ENCODE measurements at regions not wholly inside any gene's neighbourhood (a gene's known extent, or its start where the extent isn't known, plus 50 kb on each side); places are given as distances from the start of the nearest gene placed in this dataset.

DNA sequence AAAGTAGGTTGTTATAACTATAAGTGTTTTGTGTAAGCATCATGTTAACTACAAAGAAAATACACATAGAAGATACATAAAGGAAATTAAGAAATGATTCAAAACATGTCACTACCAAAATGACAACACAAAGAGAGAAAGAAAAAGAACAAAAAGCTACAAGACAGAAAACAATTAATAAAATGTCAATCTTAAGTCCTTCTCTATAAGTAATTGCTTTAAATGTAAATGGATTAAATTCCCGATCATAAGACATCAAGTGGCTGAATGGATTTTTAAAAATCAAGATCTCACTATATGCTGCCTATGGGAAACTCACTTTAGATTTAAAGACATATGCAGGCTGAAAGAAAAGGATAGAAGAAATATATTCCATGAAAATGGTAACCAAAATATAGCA, 232.3 kb upstream of the NFIA start:
- no peaks in the 10 kb centered on the region for H3K27me3 ChIP-seq (ENCODE audit: insufficient read depth, poor library complexity, severe bottlenecking)
- no peak for TF ChIP-seq GABPA (IDR thresholded peaks at IDR 0.05; ENCODE audit: low read depth)
- TF ChIP-seq POLR2AphosphoS5 (IDR thresholded peaks at IDR 0.05; ENCODE audit: low read depth) = no peak
- TF ChIP-seq, protein P1, sequence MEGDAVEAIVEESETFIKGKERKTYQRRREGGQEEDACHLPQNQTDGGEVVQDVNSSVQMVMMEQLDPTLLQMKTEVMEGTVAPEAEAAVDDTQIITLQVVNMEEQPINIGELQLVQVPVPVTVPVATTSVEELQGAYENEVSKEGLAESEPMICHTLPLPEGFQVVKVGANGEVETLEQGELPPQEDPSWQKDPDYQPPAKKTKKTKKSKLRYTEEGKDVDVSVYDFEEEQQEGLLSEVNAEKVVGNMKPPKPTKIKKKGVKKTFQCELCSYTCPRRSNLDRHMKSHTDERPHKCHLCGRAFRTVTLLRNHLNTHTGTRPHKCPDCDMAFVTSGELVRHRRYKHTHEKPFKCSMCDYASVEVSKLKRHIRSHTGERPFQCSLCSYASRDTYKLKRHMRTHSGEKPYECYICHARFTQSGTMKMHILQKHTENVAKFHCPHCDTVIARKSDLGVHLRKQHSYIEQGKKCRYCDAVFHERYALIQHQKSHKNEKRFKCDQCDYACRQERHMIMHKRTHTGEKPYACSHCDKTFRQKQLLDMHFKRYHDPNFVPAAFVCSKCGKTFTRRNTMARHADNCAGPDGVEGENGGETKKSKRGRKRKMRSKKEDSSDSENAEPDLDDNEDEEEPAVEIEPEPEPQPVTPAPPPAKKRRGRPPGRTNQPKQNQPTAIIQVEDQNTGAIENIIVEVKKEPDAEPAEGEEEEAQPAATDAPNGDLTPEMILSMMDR (IDR thresholded peaks at IDR 0.05; ENCODE audit: insufficient read depth, low read length) = no peak
- no peak for TF ChIP-seq SPI1 (IDR thresholded peaks at IDR 0.05; ENCODE audit: borderline replicate concordance, low read depth)
- TF ChIP-seq, protein P2, sequence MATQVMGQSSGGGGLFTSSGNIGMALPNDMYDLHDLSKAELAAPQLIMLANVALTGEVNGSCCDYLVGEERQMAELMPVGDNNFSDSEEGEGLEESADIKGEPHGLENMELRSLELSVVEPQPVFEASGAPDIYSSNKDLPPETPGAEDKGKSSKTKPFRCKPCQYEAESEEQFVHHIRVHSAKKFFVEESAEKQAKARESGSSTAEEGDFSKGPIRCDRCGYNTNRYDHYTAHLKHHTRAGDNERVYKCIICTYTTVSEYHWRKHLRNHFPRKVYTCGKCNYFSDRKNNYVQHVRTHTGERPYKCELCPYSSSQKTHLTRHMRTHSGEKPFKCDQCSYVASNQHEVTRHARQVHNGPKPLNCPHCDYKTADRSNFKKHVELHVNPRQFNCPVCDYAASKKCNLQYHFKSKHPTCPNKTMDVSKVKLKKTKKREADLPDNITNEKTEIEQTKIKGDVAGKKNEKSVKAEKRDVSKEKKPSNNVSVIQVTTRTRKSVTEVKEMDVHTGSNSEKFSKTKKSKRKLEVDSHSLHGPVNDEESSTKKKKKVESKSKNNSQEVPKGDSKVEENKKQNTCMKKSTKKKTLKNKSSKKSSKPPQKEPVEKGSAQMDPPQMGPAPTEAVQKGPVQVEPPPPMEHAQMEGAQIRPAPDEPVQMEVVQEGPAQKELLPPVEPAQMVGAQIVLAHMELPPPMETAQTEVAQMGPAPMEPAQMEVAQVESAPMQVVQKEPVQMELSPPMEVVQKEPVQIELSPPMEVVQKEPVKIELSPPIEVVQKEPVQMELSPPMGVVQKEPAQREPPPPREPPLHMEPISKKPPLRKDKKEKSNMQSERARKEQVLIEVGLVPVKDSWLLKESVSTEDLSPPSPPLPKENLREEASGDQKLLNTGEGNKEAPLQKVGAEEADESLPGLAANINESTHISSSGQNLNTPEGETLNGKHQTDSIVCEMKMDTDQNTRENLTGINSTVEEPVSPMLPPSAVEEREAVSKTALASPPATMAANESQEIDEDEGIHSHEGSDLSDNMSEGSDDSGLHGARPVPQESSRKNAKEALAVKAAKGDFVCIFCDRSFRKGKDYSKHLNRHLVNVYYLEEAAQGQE (IDR thresholded peaks at IDR 0.05; ENCODE audit: insufficient replicate concordance, low read depth) = no peak
- H3K27ac ChIP-seq (replicated peaks) = no peak overlapping the region
- H3K4me3 ChIP-seq (replicated peaks; ENCODE audit: insufficient read depth, low read length) = no peak overlapping the region
- no peak for DNase-seq (ENCODE audit: low read depth in 1 of 2, low spot score in 1 of 2)

DNA sequence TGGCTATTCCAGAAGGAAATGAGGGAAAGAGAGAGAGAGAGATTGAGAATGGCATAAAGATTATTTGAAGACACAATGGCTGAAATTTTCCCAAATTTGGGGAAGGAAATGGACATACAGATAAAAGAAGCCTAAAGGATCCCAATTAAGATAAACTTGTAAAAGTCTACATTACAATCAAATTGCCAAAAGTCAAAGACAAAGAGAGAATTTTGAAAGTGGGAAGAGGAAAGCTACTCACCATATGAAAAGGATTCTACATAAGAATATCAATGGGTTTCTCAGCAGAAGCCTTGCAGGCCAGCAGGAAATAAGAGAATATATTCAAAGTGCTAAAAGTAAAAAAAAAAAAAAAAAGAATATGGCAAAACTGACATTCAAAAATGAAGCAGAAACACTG, 233.0 kb upstream of the NFIA start:
- Histone ChIP-seq H3K27me3 (ENCODE audit: insufficient read depth, poor library complexity, severe bottlenecking) (no peaks in the 10 kb centered on the region), H3K27ac (replicated peaks) (no peak overlapping the region), H3K4me3 (replicated peaks; ENCODE audit: insufficient read depth, low read length) (no peak overlapping the region)
- no peak for DNase-seq (ENCODE audit: low read depth in 1 of 2, low spot score in 1 of 2)
- TF ChIP-seq, protein P1 (IDR thresholded peaks at IDR 0.05; ENCODE audit: insufficient read depth, low read length) = no peak
- TF ChIP-seq, protein P2 (IDR thresholded peaks at IDR 0.05; ENCODE audit: insufficient replicate concordance, low read depth) = no peak
- no peak for TF ChIP-seq SPI1 (IDR thresholded peaks at IDR 0.05; ENCODE audit: borderline replicate concordance, low read depth)
- no peak for TF ChIP-seq GABPA (IDR thresholded peaks at IDR 0.05; ENCODE audit: low read depth)
- no peak for TF ChIP-seq POLR2AphosphoS5 (IDR thresholded peaks at IDR 0.05; ENCODE audit: low read depth)

DNA sequence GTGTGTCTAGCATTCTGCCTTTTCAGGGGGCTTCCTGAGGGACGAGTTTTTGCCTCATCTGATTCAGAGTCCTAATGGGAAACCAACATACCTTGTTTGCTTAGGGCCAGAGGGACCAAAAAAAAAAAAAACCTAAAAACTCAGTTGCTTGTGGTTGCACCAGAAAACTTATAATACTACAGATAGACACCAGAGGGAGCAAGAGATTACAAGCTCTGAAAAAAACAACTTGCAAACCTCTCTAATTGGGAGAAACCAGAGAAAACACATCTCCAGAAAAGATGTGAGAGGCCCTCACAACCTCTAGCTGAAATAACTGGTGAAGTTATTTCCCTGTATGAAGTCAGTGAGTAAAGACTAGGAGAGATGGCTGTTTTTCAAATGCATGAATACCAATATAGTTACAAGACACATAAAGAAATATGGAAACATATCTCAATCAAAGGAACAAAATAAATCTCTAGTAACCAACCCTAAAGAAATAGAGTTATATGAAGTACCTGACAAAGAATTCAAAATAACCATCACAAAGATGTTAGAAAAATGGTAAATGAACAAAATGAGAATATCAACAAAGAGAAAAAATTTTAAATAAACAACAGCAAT, 233.7 kb upstream of the NFIA start:
- Histone ChIP-seq H3K27me3 (ENCODE audit: insufficient read depth, poor library complexity, severe bottlenecking) (no peaks in the 10 kb centered on the region), H3K4me3 (replicated peaks; ENCODE audit: insufficient read depth, low read length) (no peak overlapping the region), H3K27ac (replicated peaks) (no peak overlapping the region)
- DNase-seq (ENCODE audit: low read depth in 1 of 2, low spot score in 1 of 2) = no peak
- TF ChIP-seq, protein P1 (IDR thresholded peaks at IDR 0.05; ENCODE audit: insufficient read depth, low read length) = peak; percentile 2
- TF ChIP-seq, protein P2 (IDR thresholded peaks at IDR 0.05; ENCODE audit: insufficient replicate concordance, low read depth) = no peak

Data from HL-60 (cell line).